ENCODE measurements at regions not wholly inside any gene's neighbourhood (a gene's known extent, or its start where the extent isn't known, plus 50 kb on each side); places are given as distances from the start of the nearest gene placed in this dataset.

DNA sequence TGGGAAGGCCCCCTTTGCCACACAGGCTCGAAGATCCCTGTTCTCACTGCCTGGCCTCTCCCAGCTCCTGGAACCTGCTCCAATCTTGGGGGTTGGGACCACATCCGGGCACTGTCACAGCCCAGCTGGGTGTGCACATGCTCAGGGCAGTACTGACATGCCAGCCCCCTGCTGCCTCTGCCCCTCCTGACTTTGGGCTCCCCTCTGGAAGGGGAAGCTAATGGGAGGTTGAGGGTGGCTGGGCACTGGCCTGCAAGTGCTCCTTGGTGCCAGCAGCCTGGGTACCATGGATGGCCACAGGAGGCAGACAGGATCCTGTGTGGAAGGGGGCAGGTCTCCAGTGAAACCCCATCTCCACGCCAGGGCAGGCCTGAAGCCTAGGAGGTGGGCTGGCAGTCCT, 126.1 kb upstream of the NOL4 start:
- H3K4me3 ChIP-seq (ENCODE audit: low read depth, low read length): no peak overlapping the region
- TF ChIP-seq, protein P1, sequence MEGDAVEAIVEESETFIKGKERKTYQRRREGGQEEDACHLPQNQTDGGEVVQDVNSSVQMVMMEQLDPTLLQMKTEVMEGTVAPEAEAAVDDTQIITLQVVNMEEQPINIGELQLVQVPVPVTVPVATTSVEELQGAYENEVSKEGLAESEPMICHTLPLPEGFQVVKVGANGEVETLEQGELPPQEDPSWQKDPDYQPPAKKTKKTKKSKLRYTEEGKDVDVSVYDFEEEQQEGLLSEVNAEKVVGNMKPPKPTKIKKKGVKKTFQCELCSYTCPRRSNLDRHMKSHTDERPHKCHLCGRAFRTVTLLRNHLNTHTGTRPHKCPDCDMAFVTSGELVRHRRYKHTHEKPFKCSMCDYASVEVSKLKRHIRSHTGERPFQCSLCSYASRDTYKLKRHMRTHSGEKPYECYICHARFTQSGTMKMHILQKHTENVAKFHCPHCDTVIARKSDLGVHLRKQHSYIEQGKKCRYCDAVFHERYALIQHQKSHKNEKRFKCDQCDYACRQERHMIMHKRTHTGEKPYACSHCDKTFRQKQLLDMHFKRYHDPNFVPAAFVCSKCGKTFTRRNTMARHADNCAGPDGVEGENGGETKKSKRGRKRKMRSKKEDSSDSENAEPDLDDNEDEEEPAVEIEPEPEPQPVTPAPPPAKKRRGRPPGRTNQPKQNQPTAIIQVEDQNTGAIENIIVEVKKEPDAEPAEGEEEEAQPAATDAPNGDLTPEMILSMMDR (IDR thresholded peaks at IDR 0.05; ENCODE audit: low read depth, low read length): no peak

DNA sequence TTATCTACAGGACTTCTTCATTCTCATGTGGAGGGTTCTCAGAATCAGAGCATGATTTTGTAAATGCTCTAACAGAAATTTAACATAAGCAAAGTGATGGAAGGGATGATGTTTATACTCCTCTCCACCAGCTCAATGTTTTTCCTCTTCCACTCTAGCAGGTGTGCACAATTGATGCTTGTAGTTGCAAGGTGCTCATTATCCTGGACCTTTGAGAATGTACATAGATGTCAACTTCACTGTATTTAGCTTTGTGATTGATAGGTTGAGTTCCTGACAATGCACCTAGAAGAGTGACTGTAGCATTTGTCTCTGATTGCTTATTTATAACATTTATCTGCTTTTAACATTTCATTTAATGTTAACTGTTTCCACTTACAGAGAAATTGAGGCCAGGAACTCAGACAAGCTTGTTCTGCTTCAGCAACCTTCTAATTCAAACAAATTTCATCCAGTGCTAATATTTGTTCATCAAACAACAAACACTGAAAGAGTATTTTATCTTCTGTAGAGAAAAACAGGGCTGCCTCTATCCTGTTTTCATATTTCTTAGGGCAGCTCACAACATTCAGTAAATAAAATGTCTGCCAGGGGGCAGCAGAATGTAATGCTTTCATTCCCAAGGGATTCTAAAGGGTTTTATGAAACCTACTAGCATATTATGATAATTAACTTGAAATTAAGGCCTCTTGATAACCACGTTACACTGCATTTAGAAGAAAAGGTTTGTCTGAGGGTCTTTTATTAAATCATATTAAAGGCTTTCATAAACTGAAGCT, 127.9 kb upstream of the NOL4 start:
- TF ChIP-seq, protein P1 (IDR thresholded peaks at IDR 0.05; ENCODE audit: low read depth, low read length): no peak

DNA sequence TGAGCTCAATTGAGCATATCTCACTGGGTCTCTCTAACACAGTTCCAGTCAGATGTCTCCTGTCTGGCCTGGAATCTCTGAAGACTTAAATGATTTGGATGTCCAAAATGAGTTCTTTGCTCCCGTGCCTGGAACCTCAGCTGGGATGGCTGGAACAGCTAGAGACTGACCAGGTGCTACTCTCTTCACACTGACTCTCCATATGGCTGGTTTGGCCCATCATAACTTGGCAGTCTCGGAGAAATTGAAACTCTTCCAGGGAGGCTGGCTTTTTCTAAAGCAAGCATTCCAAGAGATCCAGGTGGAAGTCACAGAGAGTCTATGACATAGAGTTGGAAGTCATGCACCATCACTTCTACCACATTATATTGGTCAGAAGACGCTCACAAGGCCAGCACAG, 129.6 kb upstream of the NOL4 start:
- H3K4me3 ChIP-seq (ENCODE audit: low read depth, low read length): no peak overlapping the region
- TF ChIP-seq, protein P1 (IDR thresholded peaks at IDR 0.05; ENCODE audit: low read depth, low read length): no peak

More for the DNA sequence above, 127.9 kb upstream of the NOL4 start:
- H3K4me3 ChIP-seq (ENCODE audit: low read depth, low read length): no peak overlapping the region

DNA sequence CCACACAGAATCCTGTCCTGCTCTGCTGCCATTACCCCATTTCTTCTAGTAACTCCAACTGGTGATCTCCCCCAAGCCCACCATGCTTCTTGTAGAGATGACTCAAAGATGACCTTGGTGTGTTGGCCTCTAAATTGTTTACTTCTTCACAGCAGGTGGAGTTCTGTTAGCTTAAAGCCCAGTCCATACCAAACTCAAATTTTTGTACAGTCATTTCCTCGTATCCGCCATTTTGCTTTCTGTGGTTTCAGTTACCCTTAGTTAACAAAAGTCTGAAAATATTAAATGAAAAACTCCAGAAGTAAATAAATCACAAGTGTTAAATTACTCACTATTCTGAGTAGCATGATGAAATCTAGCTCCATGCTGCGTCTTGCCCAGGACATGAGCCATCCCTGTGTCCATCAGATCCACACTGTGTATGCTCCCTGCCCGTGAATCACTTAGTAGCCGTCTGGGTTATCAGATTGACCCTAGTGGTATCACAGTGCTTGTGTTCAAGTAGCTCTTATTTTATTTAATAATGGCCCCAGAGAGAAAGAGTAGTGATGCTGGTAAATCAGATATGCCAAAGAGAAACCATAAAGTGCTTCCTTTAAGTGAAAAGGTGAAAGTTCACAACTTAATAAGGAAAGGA, 133.3 kb upstream of the NOL4 start:
- H3K4me3 ChIP-seq (ENCODE audit: low read depth, low read length): no peak overlapping the region

DNA sequence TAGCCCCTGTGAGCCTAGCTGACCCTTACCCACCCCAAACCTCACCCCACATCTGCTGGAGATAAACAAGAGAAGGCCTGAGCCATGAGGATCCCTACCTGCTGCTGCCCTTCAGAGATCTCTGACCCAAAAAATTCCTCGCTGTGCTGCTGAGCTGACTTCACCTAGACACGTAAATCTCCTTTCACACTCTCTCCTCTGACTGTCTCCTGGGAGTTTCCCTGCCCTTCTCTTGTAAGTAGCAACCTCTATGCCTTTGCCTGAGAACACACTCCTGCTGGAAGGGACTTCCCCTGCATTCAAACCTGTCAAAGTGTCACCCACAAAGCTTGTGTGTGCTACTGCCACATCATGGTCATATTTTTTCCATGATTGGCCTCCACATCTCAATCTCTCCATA, 134.2 kb upstream of the NOL4 start:
- H3K4me3 ChIP-seq (ENCODE audit: low read depth, low read length): no peak overlapping the region
- TF ChIP-seq, protein P1 (IDR thresholded peaks at IDR 0.05; ENCODE audit: low read depth, low read length): no peak

More for the DNA sequence above, 133.3 kb upstream of the NOL4 start:
- TF ChIP-seq, protein P1 (IDR thresholded peaks at IDR 0.05; ENCODE audit: low read depth, low read length): no peak

DNA sequence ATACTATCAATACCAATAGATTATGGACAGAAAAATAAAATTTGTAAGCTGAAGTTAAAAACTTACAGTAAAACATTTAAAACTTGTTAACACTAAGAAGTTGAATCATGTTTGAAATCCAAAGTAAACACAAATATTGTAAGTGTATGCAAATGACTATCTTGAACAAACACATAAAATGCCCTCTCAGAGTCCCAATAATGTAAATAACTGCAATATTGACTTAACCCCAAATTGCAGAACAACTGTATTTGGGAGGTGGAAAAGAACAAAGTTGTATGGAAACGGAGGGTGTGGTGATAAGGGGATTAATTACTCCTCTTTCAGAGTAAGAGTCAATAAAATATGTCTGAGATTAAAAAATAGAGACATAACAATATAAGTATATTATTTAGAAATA, 140.0 kb upstream of the NOL4 start:
- H3K4me3 ChIP-seq (ENCODE audit: low read depth, low read length): no peak overlapping the region
- TF ChIP-seq, protein P1 (IDR thresholded peaks at IDR 0.05; ENCODE audit: low read depth, low read length): no peak

DNA sequence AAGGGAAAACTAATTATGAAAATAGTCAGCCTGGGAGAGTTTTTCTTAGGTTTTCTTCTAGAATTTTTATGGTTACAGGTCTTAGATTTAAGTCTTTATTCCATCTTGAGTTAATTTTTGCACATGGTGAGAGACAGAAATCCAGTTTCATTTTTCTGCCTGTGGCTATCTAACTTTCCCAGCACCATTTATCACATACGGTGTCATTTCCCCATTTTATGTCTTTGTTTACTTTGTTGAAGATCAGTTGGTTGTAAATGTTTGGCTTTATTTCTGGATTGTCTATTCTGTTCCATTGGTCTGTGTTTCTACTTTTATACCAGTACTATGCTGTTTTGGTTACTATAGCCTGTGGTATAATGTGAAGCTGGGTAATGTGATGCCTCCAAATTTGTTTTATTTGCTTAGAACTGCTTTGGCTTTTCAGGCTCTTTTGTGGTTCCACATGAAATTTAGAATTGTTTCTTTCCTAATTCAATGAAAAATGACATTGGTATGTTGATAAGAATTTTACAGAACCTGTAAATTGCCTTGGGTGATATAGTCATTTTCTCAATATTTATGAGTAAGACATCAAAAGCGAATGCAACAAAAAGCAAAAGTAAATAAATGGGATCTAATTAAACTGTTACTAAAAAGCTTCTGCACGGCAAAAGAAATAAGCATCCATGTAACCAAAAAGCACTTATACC, 146.1 kb upstream of the NOL4 start:
- no peak overlapping the region for H3K4me3 ChIP-seq (ENCODE audit: low read depth, low read length)
- TF ChIP-seq, protein P1 (IDR thresholded peaks at IDR 0.05; ENCODE audit: low read depth, low read length): no peak
